Left lung (tissue), 4 donors: ENCODE measurements at regions not wholly inside any gene's neighbourhood (a gene's known extent, or its start where the extent isn't known, plus 50 kb on each side); places are given as distances from the start of the nearest gene placed in this dataset.
"Not testable (repeated sequence)": the region's sequence is repeated elsewhere in the genome, so short reads cannot be mapped to it uniquely, and the experiment has no call there.

Experiments used
- ATAC-seq: fragments of 200-7000 bp; cut with Tn5 transposase; one replicate; pipeline ENCODE4 v1.9.1; 2020; ENCODE audit warnings: moderate library complexity
- DNase-seq, 4 donors: peaks; one replicate each; pipeline ENCODE4 v3.0.0-alpha.2; 2013 to 2020
- H3K27ac ChIP-seq, 2 donors: fragments of 200-600 bp; sonication (generic) in 1 of 2; one replicate each; pipeline versions ENCODE4 v1.5.0 to v1.8.0; 2020 to 2021
- H3K27me3 ChIP-seq, 2 donors: fragments of 200-600 bp; sonication (generic) in 1 of 2; one replicate each; pipeline versions ENCODE4 v1.5.0 to v1.8.0; 2020 to 2021
- H3K36me3 ChIP-seq, 2 donors: fragments of 200-600 bp; sonication (generic) in 1 of 2; one replicate each; pipeline versions ENCODE4 v1.5.0 to v1.8.0; 2020 to 2021
- H3K4me1 ChIP-seq, 2 donors: fragments of 200-600 bp; one replicate each; pipeline ENCODE4 v1.8.0; 2021
- H3K4me3 ChIP-seq, 2 donors: fragments of 200-600 bp; sonication (generic) in 1 of 2; one replicate each; pipeline versions ENCODE4 v1.5.0 to v1.8.0; 2020 to 2021; ENCODE audit warnings: mild to moderate bottlenecking in 1 of 2
- H3K9me3 ChIP-seq, 2 donors: fragments of 200-600 bp; sonication (generic) in 1 of 2; one replicate each; pipeline versions ENCODE4 v1.5.0 to v1.8.0; 2020 to 2021
- intact Hi-C, 2 donors: fragments of 100-400 bp; cut with DNase I; formaldehyde crosslinking; loops; one replicate each; pipeline versions ENCODE4 v1.11.2 to v1.14.2; 2022
- TF ChIP-seq, protein P1 (sequence below), 2 donors: fragments of 200-600 bp; sonication (generic) in 1 of 2; IDR thresholded peaks; one replicate each; pipeline versions ENCODE4 v1.5.0 to v1.8.0; 2021; ENCODE audit warnings: antibody characterized with exemption in 2 of 2
- donor health status: DM: no; HTN: yes; CAD: no.
- donor health status: DM: no; HTN: no; CAD: no.

DNA sequence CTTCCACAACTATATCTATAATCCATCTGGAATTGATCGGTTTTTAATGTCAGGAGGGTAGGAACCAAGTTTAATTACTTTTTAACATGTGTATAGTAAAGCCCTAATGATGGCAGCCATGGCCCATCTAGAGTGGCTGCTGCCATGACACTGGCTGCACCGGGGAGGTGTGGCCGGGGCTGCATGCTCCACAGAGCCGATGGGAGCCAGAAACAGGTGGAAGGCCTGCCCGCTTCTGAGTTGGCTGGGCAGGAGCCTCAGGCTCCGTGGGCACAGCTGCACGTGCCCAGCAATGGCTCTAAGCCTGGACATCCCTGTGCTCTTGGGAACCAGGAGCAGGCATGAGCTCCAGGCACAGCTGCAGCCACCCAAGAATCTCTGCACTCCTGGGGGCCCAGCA is 73.0 kb downstream of the GBP6 start:
- H3K9me3 ChIP-seq = peaks cover 0 to 39% of the 10 kb centered on the region in 2 donors
- ATAC-seq (no peak), DNase-seq (peak in 1 of 4 donors; percentile 43)
- TF ChIP-seq, protein P1, sequence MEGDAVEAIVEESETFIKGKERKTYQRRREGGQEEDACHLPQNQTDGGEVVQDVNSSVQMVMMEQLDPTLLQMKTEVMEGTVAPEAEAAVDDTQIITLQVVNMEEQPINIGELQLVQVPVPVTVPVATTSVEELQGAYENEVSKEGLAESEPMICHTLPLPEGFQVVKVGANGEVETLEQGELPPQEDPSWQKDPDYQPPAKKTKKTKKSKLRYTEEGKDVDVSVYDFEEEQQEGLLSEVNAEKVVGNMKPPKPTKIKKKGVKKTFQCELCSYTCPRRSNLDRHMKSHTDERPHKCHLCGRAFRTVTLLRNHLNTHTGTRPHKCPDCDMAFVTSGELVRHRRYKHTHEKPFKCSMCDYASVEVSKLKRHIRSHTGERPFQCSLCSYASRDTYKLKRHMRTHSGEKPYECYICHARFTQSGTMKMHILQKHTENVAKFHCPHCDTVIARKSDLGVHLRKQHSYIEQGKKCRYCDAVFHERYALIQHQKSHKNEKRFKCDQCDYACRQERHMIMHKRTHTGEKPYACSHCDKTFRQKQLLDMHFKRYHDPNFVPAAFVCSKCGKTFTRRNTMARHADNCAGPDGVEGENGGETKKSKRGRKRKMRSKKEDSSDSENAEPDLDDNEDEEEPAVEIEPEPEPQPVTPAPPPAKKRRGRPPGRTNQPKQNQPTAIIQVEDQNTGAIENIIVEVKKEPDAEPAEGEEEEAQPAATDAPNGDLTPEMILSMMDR (IDR thresholded peaks at IDR 0.05) = no peak
- H3K36me3 ChIP-seq = no peaks in the 10 kb centered on the region
- H3K27me3 ChIP-seq = no peaks in the 10 kb centered on the region
- H3K4me3 ChIP-seq = no peak overlapping the region
- H3K27ac ChIP-seq = no peak overlapping the region
- intact Hi-C loops = no loop called here
- H3K4me1 ChIP-seq = no peaks in the 10 kb centered on the region

DNA sequence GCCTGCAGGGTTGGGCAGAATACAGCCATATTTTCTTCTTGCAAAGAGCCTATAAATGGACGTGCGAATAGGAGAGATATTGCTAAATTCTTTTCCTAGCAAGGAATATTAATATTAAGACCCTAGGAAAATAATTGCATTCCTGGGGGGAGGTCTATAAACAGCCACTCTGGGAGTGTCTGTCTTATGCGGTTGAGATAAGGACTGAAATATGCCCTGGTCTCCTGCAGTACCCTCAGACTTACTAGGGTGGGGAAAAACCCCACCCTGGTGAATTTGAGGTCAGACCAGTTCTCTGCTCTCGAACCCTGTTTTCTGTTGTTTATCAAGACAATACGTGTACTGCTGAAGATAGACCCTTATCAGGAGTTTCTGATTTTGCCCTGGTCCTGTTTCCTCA is 74.4 kb downstream of the GBP6 start:
- H3K36me3 ChIP-seq, H3K27ac ChIP-seq, intact Hi-C loops, H3K4me3 ChIP-seq, H3K27me3 ChIP-seq, DNase-seq, H3K4me1 ChIP-seq, ATAC-seq: not testable (repeated sequence)
- H3K9me3 ChIP-seq = peaks cover 0 to 42% of the 10 kb centered on the region in 2 donors

- ATAC-seq = no peak
- DNase-seq = no peak
- intact Hi-C loops = no loop called here
- no peak overlapping the region for H3K27ac ChIP-seq
- peaks cover 0 to 42% of the 10 kb centered on the region in 2 donors for H3K9me3 ChIP-seq
- no peak overlapping the region for H3K4me3 ChIP-seq
- no peaks in the 10 kb centered on the region for H3K27me3 ChIP-seq
- no peaks in the 10 kb centered on the region for H3K36me3 ChIP-seq
- no peaks in the 10 kb centered on the region for H3K4me1 ChIP-seq
- TF ChIP-seq, protein P1 (IDR thresholded peaks at IDR 0.05) = no peak
These were observed 77.1 kb downstream of the GBP6 start for GRCh38 chr1:89440911-89441310.

DNA sequence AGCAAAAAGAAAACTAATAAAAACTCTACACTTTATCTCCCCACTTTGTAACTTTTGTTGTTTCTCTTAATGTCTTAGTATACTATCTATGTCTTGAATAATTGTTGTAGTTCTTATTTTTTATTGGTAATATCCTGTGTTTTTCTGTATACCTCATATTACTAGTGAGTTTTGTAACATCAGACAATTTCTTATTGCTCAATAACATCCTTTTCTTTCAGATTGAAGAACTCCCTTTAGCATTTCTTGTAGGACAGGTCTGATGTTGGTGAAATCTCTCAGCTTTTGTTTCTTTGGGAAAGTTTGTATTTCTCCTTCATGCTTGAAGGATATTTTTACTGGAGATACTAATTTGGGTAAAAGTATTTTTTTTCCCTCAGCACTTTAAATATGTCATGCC is 79.8 kb upstream of the LRRC8B start:
- ATAC-seq = no peak
- TF ChIP-seq, protein P1 (IDR thresholded peaks at IDR 0.05) = no peak
- peaks cover 0 to 14% of the 10 kb centered on the region in 2 donors for H3K9me3 ChIP-seq

GRCh38 chr1:89451011-89451410 is 73.6 kb upstream of the LRRC8B start:
- intact Hi-C loops = no loop called here
- ATAC-seq = no peak

More for the DNA sequence above, 79.8 kb upstream of the LRRC8B start:
- intact Hi-C loops = no loop called here
- no peak for DNase-seq
- no peaks in the 10 kb centered on the region for H3K27me3 ChIP-seq
- no peak overlapping the region for H3K4me3 ChIP-seq
- H3K4me1 ChIP-seq = no peaks in the 10 kb centered on the region
- no peaks in the 10 kb centered on the region for H3K36me3 ChIP-seq
- H3K27ac ChIP-seq = no peak overlapping the region

More at GRCh38 chr1:89451011-89451410, 73.6 kb upstream of the LRRC8B start:
- TF ChIP-seq, protein P1 (IDR thresholded peaks at IDR 0.05) = no peak
- Histone ChIP-seq H3K4me1 (no peaks in the 10 kb centered on the region), H3K36me3 (no peaks in the 10 kb centered on the region), H3K27ac (no peak overlapping the region), H3K27me3 (no peaks in the 10 kb centered on the region), H3K4me3 (no peak overlapping the region), H3K9me3 (no peaks in the 10 kb centered on the region)
- DNase-seq = no peak
